ENCODE measurements at regions not wholly inside any gene's neighbourhood (a gene's known extent, or its start where the extent isn't known, plus 50 kb on each side); places are given as distances from the start of the nearest gene placed in this dataset.

DNA sequence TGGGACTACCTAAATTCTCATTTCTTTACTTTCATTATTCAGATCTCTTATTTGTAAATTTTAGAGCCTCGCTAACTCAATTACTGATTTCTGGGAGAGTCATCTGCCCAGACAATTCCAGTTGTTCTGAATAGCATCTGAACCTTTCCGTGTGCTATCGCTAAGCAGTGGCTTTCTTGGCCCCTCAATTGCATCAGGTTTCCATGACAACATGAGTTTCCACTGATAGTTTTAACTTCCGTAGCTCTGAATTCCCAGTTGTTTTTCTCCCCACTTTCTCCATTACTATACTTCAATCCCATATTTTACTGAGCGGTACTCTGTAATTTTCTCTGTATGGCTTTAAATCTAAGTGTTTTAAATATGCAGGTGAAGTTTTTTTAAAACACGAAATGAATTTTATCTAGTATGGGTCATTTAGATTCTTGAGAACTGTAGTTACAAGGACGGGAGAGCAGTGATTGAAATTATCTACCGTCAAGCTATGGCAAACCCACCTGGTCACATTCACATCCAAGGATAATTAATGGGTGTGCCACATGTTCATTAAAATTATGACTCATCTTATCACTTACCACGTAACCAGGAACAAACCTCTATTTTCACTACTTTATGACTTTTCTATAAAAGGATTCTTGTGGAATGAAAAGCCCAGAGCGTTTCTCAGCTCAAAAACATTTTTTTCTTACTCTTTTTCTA is 223.5 kb upstream of the PCSK5 start:
- no peaks in the 10 kb centered on the region for H3K79me2 ChIP-seq (replicated peaks; ENCODE audit: insufficient read depth)
- no peaks in the 10 kb centered on the region for H3F3A ChIP-seq (replicated peaks; ENCODE audit: low read depth)
- Mint-ChIP-seq H3K27me3 (ENCODE audit: insufficient read depth, low read depth, poor library complexity) (no peaks in the 10 kb centered on the region), H3K4me3 (no peak overlapping the region), H3K4me1 (peaks cover 3% of the 10 kb centered on the region; the same call in 2 of the 3 replicates), H3K36me3 (ENCODE audit: low read depth) (no peaks in the 10 kb centered on the region), H3K27ac (no peak overlapping the region), H3K9me3 (no peaks in the 10 kb centered on the region)
- TF ChIP-seq ZNF331 (CRISPR knock-in tag; IDR thresholded peaks at IDR 0.05; ENCODE audit: low read depth) (no peak), POLR2AphosphoS5 (IDR thresholded peaks at IDR 0.05; ENCODE audit: low read depth) (no peak), EZH2 (IDR thresholded peaks at IDR 0.05; ENCODE audit: low read depth, unreplicated experiment) (no peak), NANOG (IDR thresholded peaks at IDR 0.05; ENCODE audit: borderline replicate concordance) (no peak), JUNB (IDR thresholded peaks at IDR 0.05; ENCODE audit: unreplicated experiment) (no peak), ZNF114 (CRISPR knock-in tag; IDR thresholded peaks at IDR 0.05) (no peak), CREB1 (CRISPR knock-in tag; IDR thresholded peaks at IDR 0.05; ENCODE audit: low read depth) (no peak), STAT1 (IDR thresholded peaks at IDR 0.05; ENCODE audit: unreplicated experiment) (no peak), EZH2phosphoT487 (IDR thresholded peaks at IDR 0.05; ENCODE audit: unreplicated experiment) (no peak)
- TF ChIP-seq, protein P1, sequence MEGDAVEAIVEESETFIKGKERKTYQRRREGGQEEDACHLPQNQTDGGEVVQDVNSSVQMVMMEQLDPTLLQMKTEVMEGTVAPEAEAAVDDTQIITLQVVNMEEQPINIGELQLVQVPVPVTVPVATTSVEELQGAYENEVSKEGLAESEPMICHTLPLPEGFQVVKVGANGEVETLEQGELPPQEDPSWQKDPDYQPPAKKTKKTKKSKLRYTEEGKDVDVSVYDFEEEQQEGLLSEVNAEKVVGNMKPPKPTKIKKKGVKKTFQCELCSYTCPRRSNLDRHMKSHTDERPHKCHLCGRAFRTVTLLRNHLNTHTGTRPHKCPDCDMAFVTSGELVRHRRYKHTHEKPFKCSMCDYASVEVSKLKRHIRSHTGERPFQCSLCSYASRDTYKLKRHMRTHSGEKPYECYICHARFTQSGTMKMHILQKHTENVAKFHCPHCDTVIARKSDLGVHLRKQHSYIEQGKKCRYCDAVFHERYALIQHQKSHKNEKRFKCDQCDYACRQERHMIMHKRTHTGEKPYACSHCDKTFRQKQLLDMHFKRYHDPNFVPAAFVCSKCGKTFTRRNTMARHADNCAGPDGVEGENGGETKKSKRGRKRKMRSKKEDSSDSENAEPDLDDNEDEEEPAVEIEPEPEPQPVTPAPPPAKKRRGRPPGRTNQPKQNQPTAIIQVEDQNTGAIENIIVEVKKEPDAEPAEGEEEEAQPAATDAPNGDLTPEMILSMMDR (conservative IDR thresholded peaks at IDR 0.05; ENCODE audit: low read depth in 2 of 2) = no peak
- TF ChIP-seq, protein P2, sequence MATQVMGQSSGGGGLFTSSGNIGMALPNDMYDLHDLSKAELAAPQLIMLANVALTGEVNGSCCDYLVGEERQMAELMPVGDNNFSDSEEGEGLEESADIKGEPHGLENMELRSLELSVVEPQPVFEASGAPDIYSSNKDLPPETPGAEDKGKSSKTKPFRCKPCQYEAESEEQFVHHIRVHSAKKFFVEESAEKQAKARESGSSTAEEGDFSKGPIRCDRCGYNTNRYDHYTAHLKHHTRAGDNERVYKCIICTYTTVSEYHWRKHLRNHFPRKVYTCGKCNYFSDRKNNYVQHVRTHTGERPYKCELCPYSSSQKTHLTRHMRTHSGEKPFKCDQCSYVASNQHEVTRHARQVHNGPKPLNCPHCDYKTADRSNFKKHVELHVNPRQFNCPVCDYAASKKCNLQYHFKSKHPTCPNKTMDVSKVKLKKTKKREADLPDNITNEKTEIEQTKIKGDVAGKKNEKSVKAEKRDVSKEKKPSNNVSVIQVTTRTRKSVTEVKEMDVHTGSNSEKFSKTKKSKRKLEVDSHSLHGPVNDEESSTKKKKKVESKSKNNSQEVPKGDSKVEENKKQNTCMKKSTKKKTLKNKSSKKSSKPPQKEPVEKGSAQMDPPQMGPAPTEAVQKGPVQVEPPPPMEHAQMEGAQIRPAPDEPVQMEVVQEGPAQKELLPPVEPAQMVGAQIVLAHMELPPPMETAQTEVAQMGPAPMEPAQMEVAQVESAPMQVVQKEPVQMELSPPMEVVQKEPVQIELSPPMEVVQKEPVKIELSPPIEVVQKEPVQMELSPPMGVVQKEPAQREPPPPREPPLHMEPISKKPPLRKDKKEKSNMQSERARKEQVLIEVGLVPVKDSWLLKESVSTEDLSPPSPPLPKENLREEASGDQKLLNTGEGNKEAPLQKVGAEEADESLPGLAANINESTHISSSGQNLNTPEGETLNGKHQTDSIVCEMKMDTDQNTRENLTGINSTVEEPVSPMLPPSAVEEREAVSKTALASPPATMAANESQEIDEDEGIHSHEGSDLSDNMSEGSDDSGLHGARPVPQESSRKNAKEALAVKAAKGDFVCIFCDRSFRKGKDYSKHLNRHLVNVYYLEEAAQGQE (IDR thresholded peaks at IDR 0.05; ENCODE audit: unreplicated experiment) = no peak
- TF ChIP-seq, protein P3, sequence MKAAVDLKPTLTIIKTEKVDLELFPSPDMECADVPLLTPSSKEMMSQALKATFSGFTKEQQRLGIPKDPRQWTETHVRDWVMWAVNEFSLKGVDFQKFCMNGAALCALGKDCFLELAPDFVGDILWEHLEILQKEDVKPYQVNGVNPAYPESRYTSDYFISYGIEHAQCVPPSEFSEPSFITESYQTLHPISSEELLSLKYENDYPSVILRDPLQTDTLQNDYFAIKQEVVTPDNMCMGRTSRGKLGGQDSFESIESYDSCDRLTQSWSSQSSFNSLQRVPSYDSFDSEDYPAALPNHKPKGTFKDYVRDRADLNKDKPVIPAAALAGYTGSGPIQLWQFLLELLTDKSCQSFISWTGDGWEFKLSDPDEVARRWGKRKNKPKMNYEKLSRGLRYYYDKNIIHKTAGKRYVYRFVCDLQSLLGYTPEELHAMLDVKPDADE (IDR thresholded peaks at IDR 0.05) = no peak
- TF ChIP-seq, protein P4, sequence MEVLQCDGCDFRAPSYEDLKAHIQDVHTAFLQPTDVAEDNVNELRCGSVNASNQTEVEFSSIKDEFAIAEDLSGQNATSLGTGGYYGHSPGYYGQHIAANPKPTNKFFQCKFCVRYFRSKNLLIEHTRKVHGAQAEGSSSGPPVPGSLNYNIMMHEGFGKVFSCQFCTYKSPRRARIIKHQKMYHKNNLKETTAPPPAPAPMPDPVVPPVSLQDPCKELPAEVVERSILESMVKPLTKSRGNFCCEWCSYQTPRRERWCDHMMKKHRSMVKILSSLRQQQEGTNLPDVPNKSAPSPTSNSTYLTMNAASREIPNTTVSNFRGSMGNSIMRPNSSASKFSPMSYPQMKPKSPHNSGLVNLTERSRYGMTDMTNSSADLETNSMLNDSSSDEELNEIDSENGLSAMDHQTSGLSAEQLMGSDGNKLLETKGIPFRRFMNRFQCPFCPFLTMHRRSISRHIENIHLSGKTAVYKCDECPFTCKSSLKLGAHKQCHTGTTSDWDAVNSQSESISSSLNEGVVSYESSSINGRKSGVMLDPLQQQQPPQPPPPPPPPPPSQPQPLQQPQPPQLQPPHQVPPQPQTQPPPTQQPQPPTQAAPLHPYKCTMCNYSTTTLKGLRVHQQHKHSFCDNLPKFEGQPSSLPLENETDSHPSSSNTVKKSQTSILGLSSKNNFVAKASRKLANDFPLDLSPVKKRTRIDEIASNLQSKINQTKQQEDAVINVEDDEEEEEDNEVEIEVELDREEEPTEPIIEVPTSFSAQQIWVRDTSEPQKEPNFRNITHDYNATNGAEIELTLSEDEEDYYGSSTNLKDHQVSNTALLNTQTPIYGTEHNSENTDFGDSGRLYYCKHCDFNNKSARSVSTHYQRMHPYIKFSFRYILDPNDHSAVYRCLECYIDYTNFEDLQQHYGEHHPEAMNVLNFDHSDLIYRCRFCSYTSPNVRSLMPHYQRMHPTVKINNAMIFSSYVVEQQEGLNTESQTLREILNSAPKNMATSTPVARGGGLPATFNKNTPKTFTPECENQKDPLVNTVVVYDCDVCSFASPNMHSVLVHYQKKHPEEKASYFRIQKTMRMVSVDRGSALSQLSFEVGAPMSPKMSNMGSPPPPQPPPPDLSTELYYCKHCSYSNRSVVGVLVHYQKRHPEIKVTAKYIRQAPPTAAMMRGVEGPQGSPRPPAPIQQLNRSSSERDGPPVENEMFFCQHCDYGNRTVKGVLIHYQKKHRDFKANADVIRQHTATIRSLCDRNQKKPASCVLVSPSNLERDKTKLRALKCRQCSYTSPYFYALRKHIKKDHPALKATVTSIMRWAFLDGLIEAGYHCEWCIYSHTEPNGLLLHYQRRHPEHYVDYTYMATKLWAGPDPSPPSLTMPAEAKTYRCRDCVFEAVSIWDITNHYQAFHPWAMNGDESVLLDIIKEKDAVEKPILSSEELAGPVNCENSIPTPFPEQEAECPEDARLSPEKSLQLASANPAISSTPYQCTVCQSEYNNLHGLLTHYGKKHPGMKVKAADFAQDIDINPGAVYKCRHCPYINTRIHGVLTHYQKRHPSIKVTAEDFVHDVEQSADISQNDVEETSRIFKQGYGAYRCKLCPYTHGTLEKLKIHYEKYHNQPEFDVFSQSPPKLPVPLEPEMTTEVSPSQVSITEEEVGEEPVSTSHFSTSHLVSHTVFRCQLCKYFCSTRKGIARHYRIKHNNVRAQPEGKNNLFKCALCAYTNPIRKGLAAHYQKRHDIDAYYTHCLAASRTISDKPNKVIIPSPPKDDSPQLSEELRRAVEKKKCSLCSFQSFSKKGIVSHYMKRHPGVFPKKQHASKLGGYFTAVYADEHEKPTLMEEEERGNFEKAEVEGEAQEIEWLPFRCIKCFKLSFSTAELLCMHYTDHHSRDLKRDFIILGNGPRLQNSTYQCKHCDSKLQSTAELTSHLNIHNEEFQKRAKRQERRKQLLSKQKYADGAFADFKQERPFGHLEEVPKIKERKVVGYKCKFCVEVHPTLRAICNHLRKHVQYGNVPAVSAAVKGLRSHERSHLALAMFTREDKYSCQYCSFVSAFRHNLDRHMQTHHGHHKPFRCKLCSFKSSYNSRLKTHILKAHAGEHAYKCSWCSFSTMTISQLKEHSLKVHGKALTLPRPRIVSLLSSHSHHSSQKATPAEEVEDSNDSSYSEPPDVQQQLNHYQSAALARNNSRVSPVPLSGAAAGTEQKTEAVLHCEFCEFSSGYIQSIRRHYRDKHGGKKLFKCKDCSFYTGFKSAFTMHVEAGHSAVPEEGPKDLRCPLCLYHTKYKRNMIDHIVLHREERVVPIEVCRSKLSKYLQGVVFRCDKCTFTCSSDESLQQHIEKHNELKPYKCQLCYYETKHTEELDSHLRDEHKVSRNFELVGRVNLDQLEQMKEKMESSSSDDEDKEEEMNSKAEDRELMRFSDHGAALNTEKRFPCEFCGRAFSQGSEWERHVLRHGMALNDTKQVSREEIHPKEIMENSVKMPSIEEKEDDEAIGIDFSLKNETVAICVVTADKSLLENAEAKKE (CRISPR knock-in tag; IDR thresholded peaks at IDR 0.05) = no peak
- 0 out of 2 replicates have a peak, but pooled peaks cover 4% of the 10 kb centered on the region for H3K4me1 ChIP-seq (ENCODE audit: insufficient read depth)
- no peak overlapping the region for H3K27ac ChIP-seq (ENCODE audit: low read depth)
- DNase-seq (ENCODE audit: low spot score) = peak; percentile 54
- no peaks in the 10 kb centered on the region for H3K9me2 ChIP-seq (ENCODE audit: insufficient read depth)
- no peaks in the 10 kb centered on the region for H4K20me1 ChIP-seq (replicated peaks; ENCODE audit: insufficient read depth)
- H2AFZ ChIP-seq = no peak overlapping the region
- ATAC-seq = no peak
- H3K4me3 ChIP-seq = no peak overlapping the region
- H3K36me3 ChIP-seq (ENCODE audit: insufficient read depth) = no peaks in the 10 kb centered on the region
- no peaks in the 10 kb centered on the region for H3K27me3 ChIP-seq (ENCODE audit: insufficient read depth)
- no peak overlapping the region for H3K4me2 ChIP-seq
